GM12892 (cell line): ENCODE measurements at regions not wholly inside any gene's neighbourhood (a gene's known extent, or its start where the extent isn't known, plus 50 kb on each side); places are given as distances from the start of the nearest gene placed in this dataset.

Experiments
- POLR2A ChIP-seq: IDR thresholded peaks from 2 replicates; pipeline ENCODE4 v1.6.1; 2011; ENCODE audit warnings: low read depth, low read length, control low read depth
- POLR2AphosphoS5 ChIP-seq: IDR thresholded peaks from 2 replicates; pipeline ENCODE4 v1.6.1; 2011; ENCODE audit warnings: low read depth, low read length, control low read depth
- TAF1 ChIP-seq: IDR thresholded peaks from 2 replicates; pipeline ENCODE4 v1.6.1; 2011; ENCODE audit warnings: low read depth, mild to moderate bottlenecking, control low read depth, low read length, borderline replicate concordance

- TF ChIP-seq TAF1 = no peak
- no peak for TF ChIP-seq POLR2A
- TF ChIP-seq POLR2AphosphoS5 = no peak
Observed at GRCh38 chr18:2368102-2368501, 203.2 kb downstream of the METTL4 start.
